ENCODE measurements at regions not wholly inside any gene's neighbourhood (a gene's known extent, or its start where the extent isn't known, plus 50 kb on each side); places are given as distances from the start of the nearest gene placed in this dataset.

DNA sequence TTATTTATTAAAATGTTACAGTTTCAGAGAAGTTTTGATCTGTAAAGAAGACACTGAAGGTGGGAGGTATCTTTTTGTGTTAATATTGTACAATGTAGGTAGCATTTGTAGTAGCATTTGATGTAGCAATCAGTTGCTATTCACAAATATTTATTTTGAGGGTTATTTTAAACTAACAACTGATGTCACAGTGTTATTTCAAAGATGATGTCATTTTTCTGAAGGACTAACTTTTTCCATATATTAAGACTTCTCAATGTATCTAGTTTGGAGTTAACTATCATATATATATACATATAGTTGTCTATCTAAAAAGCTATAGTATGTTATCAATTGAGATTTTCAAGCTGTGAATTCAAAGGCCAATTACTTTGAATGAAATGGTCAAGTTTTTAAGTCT, 1003.3 kb downstream of the DSC3 start:
- TF ChIP-seq, protein P1, sequence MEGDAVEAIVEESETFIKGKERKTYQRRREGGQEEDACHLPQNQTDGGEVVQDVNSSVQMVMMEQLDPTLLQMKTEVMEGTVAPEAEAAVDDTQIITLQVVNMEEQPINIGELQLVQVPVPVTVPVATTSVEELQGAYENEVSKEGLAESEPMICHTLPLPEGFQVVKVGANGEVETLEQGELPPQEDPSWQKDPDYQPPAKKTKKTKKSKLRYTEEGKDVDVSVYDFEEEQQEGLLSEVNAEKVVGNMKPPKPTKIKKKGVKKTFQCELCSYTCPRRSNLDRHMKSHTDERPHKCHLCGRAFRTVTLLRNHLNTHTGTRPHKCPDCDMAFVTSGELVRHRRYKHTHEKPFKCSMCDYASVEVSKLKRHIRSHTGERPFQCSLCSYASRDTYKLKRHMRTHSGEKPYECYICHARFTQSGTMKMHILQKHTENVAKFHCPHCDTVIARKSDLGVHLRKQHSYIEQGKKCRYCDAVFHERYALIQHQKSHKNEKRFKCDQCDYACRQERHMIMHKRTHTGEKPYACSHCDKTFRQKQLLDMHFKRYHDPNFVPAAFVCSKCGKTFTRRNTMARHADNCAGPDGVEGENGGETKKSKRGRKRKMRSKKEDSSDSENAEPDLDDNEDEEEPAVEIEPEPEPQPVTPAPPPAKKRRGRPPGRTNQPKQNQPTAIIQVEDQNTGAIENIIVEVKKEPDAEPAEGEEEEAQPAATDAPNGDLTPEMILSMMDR (IDR thresholded peaks at IDR 0.05): no peak
- no peak for TF ChIP-seq POLR2A (IDR thresholded peaks at IDR 0.05)
